NCI-H526 (cell line): ENCODE measurements at regions not wholly inside any gene's neighbourhood (a gene's known extent, or its start where the extent isn't known, plus 50 kb on each side); places are given as distances from the start of the nearest gene placed in this dataset.

Experiments
- DNase-seq, 2 experiments: peaks; one replicate each; lab custom pipeline; 2025; lab: John Stamatoyannopoulos, UW

DNA sequence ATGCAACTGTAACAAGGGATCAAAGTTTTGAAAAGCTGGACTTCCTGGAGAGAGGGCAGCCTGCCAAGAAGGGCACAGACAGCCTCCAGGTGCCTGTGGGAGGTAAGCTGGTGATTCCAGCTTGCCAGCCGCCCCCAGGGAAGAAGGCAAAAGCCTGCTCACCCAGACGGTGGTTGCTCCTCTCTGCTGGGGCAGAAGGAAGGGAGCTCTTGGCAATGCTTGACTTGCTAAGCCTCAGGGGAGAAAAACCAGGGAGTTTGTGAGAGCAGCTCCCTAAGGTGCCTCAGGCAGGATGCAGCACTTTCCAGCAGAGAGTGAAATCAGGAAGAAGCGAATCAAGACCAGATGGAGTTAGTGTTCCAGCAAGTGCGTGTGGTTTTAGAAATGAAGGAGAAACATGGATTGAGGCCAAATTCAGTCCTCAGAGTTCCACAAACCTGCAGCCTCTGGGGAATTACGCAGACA lies 553.6 kb downstream of the BUD13 start:
- no peak for DNase-seq

DNA sequence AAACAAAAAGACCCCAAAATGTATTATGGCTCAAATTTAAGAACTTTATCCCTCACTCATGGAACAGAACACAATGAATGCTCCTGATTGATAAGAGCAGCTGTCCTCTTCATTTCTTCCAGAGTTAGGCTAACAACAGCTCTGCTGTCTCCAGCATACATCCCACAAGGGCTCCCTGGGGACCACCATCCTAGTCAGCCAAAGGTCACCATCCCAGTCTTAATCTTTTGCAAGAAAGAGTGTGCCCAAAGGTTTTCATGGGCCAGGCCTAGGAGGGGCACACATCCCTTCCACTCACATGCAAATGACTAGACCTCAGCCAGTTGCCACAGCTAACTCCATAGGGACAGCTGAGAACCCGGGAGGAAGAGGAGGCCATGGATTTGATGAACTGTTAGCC lies 555.3 kb downstream of the BUD13 start:
- peak in 1 of 2 experiments; percentile 48 for DNase-seq

- peak; percentile 30 to 32 for DNase-seq
These were observed 555.8 kb downstream of the BUD13 start for GRCh38 chr11:116217006-116217405.

- DNase-seq, result peak; percentile 38 to 80
These were observed 557.2 kb downstream of the BUD13 start for GRCh38 chr11:116215471-116216113.

DNA sequence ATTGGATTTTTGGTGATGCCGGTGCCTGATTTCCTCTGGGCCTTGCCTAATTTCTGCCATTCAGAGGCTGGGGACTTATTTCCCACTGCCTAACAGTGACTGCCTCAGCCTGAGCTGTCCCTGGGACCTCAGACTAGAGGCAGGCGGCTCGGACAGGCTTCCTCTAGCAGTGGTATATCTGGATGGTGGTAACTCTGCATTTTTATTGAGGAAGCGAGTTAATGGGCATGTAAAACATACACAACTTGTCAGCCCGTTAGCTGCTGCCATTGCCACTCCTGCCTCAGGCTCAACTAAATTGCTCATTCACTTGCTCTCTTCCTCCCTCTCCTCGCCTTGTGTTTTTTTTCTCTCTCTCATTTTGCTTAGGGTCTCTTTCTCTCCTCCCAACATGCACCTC lies 561.6 kb downstream of the BUD13 start:
- DNase-seq, result peak in 1 of 2 experiments; percentile 26

DNA sequence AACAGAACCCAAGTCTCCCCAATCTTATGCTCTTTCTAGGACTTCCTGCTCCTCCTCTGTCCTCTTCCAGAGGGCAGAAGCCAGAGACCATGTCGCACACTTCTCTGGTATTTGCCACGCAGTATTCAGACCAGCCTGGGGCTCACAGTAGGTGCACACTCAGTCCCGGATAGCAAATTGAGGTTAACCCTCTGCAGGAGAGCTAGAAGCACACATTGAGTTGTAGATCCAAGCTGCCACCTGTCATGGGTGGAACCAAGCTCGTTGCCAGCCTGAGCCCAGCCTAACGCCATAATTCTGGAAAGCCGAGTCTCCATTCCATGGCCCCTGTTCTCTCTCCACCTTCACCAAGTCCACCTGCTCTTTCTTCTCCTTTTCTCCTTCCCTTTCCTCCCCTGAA lies 562.1 kb downstream of the BUD13 start:
- DNase-seq, result no peak

DNA sequence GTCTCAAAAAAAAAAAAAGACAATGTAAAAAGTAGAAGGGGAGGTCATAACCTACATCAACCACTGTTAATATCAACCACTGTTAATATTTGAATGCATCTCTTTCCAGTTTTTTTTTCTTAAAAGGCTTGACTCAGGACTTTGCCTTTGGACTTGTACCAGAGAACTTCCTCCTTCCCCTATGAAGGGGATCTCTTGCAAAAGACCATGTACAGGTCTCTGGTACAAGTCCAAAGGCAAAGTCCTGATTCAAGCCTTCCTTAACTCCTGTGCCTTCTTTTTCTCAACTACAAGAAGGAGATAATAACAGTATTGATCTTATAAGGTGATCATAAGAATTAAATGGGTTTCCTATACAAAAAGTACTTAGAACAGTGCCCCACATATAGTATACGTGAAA lies 563.5 kb downstream of the BUD13 start:
- DNase-seq, result no peak

DNA sequence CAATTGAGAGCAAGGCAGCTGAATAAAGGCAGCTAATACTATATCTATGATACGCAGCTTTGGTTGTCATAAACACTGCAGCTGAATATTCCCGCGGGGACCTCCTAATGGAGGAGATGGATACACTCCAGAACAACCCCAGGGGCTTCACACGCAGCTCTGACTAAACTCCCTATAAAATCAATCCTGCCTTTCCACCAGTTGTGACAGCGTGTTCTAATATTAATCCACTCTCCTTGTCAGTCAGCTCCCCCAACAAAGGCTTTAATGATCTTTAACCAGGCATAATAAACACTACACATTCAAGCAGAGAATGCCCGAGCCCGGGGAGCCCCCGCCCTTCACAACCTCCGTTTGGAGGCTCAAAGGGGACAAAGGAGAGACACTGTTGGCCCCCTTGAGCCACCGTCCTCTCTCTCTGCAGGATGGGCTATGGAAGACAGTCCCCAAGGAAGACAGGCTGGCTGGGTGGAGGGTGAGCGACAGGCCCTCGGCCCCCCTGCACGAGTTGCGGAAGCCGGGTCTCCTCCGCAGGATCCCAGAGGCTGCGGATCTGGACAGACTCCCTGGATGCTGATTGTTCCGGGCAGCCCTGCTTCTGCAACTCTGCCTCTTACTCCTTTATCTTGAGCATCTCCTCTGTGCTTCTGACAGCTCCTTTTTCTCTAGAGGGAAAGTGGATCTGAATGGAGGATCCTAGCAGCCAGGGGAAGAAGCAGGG lies 565.2 kb downstream of the BUD13 start:
- peak in 1 of 2 experiments; percentile 32 for DNase-seq

DNA sequence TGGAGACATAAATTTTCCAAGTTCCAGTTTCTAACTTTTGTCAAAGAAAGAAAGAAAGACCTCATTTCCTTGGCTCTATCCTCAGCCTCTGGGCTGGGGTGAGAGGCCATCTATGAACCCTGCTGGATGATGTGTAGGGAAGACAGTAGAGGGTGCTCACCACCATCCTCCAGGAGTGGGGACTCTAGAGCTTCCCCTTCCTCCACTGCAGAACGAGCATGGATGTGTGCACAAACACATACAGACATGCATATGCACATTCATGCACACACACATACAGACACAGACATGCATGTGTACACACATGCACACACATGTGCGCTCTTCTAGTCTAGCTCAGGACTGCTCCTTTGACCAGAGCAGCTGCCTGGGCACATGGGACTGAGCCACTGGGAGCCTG lies 565.8 kb downstream of the BUD13 start:
- DNase-seq, result no peak

- DNase-seq, result peak; percentile 78 to 88
These were observed 569.9 kb downstream of the BUD13 start for GRCh38 chr11:116202922-116203321.

DNA sequence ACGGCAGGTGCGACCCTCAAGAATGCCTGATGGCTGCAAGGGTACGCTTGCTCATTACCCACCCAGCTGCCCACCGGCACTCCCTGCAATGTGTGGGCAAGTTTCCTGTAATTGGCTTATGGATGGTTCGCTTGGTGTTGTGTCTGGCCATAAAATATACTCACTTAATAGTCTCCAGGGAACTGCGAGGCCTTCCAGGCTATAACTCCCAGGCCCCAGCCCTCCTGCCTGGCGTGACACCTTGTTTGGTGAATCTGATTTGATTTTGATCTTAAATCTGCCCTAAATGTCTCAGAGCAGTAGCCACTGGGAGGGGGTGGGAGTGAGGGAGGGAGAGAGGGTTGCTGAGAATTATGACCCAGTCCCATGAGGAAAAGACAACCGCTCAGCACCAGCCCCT lies 572.2 kb downstream of the BUD13 start:
- DNase-seq, result peak in 1 of 2 experiments; percentile 27

GRCh38 chr11:116199182-116199581 lies 573.6 kb downstream of the BUD13 start:
- DNase-seq, result peak; percentile 84 to 98

- no peak for DNase-seq
These were observed 578.5 kb downstream of the BUD13 start for GRCh38 chr11:116194156-116194904.

- peak; percentile 72 to 87 for DNase-seq
These were observed 579.3 kb downstream of the BUD13 start for GRCh38 chr11:116193321-116194131.

GRCh38 chr11:116192509-116193210 lies 580.1 kb downstream of the BUD13 start:
- peak in 1 of 2 experiments; percentile 68 for DNase-seq

- DNase-seq, result no peak
These were observed 581.9 kb downstream of the BUD13 start for GRCh38 chr11:116190861-116191260.

DNA sequence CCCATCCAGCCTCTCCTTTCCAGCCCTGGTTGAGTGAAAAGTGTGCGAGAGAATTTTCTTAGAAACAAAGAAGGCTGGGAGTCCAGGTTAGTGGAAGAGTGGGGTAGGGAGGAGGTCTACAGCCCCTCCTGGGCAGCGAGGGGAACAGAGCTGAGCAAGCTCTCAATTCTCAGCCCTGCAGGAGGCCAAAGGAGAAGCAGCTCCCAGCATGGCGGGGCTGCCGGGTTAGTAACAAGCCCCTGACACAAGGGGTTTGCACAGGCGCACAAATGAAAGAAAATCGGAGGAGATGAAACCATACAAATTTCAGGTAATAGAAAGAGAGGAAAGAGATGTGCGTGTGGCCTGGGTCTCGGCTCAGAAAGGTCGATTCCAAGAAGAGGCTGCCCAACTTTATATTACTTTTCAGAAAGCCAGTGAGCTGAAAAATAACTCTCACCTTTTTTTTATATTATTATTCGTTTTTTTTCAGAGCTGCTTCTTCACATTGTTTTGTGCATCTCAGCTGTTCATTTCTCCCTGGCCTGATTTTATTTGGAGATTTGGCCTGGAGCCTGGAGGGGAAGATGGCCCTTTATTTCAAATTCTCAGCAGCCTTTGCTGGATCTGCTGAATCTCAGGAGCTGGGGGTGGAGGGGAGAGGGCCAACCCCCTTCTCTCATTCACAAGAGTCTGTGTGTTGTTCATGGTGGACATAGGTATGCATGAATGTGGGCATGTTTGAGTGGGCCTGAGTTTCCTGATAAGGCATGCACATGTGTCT lies 583.2 kb downstream of the BUD13 start:
- DNase-seq, result no peak

DNA sequence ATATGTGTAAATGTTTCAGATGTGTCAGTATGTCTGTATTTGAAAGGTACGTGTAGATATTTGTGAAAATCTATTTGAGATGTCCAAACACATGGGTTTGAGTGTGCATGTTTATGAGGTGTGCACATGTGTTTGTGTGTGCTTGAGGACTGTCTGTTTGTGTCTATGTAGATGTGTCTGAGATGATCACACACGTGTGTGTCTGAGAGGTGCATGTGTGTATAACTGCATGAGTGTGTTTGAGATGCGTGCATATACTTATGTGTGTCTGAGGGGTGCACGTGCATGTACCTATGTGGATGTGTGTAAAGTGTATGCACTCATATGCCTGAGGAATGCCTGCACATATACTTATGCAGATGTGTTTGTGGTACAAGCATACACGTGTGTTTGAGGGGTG lies 584.4 kb downstream of the BUD13 start:
- DNase-seq, result no peak

DNA sequence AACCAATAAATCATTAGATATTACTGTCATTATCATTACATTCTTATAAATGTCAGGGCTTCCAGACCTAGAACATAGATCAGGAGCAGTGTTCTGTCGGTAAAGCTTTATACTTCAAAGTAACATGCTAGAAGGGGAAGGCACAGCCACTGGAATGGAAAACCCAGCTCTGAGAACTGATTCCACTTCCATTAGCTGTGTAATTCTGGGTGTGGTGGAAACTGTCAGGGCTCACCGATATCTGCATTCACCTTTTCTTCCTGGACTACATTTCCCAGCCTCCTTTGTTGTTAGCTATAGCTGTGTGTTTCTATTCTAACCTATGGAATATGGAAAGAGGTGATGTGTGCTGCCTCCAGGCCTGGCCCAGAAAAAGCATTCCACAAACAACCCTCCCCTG lies 585.8 kb downstream of the BUD13 start:
- peak in 1 of 2 experiments; percentile 21 for DNase-seq

- no peak for DNase-seq
These were observed 587.2 kb downstream of the BUD13 start for GRCh38 chr11:116185551-116185950.

- DNase-seq, result no peak
These were observed 588.0 kb downstream of the BUD13 start for GRCh38 chr11:116184763-116185162.
